CD4-positive, CD25-positive, alpha-beta regulatory T cell (primary cell): ENCODE measurements at regions not wholly inside any gene's neighbourhood (a gene's known extent, or its start where the extent isn't known, plus 50 kb on each side); places are given as distances from the start of the nearest gene placed in this dataset.

Source experiments
- ATAC-seq, 2 donors: fragments of 150-1000 bp; cut with Tn5 transposase; one replicate each; pipeline ENCODE4 v1.10.0; 2021; ENCODE audit warnings: low read depth in 2 of 2, moderate number of reproducible peaks in 2 of 2, moderate library complexity in 1 of 2
- DNase-seq, 3 donors: peaks; one replicate each; pipeline versions ENCODE4 v3.0.0 to v3.0.0-alpha.2; 2012 to 2022; ENCODE audit warnings: mixed read lengths in 1 of 3
- H3K27ac ChIP-seq: one replicate; pipeline ENCODE4 v1.7.0; 2013; ENCODE audit warnings: mild to moderate bottlenecking, low read length; ENCODE audit not compliant: insufficient read depth, poor library complexity, severe bottlenecking
- H3K27me3 ChIP-seq: one replicate; pipeline ENCODE4 v1.7.0; 2013; ENCODE audit warnings: low read length; ENCODE audit not compliant: control insufficient read depth, insufficient read depth
- H3K36me3 ChIP-seq: one replicate; pipeline ENCODE4 v1.7.0; 2013; ENCODE audit warnings: mild to moderate bottlenecking, low read length, moderate library complexity; ENCODE audit not compliant: control insufficient read depth, insufficient read depth
- H3K4me1 ChIP-seq: 2 replicates; pipeline ENCODE4 v1.7.0; 2013; ENCODE audit warnings: mild to moderate bottlenecking, low read length; ENCODE audit not compliant: insufficient read depth, control insufficient read depth, poor library complexity, severe bottlenecking
- H3K4me3 ChIP-seq: one replicate; pipeline ENCODE4 v1.7.0; 2013; ENCODE audit warnings: low read depth, mild to moderate bottlenecking, low read length, moderate library complexity
- H3K9me3 ChIP-seq, 2 experiments: 1 replicate in 1 of 2; 2 replicates in 1 of 2; pipeline ENCODE4 v1.7.0; 2013; ENCODE audit warnings: low read length in 2 of 2, mild to moderate bottlenecking in 1 of 2, moderate library complexity in 1 of 2; ENCODE audit not compliant: control insufficient read depth in 2 of 2
- H3K27ac Mint-ChIP-seq, 3 donors: one replicate each; pipeline ENCODE4 v1.8.0; 2020 to 2022; ENCODE audit warnings: mild to moderate bottlenecking in 3 of 3, mixed read lengths in 3 of 3, moderate library complexity in 2 of 3
- H3K27me3 Mint-ChIP-seq: one replicate; pipeline ENCODE4 v1.8.0; 2022; ENCODE audit warnings: mild to moderate bottlenecking, mixed read lengths
- H3K36me3 Mint-ChIP-seq: one replicate; pipeline ENCODE4 v1.8.0; 2020; ENCODE audit warnings: mixed read lengths
- H3K4me1 Mint-ChIP-seq, 4 donors: one replicate each; pipeline ENCODE4 v1.8.0; 2020 to 2022; ENCODE audit warnings: mixed read lengths in 4 of 4, mild to moderate bottlenecking in 1 of 4
- H3K4me3 Mint-ChIP-seq, 4 donors: one replicate each; pipeline ENCODE4 v1.8.0; 2020 to 2022; ENCODE audit warnings: mild to moderate bottlenecking in 4 of 4, mixed read lengths in 4 of 4, moderate library complexity in 3 of 4
- H3K9me3 Mint-ChIP-seq, 7 donors: one replicate each; pipeline ENCODE4 v1.8.0; 2020 to 2022; ENCODE audit warnings: mixed read lengths in 7 of 7, mild to moderate bottlenecking in 3 of 7, moderate library complexity in 2 of 7

GRCh38 chr16:87101903-87102302, 215.3 kb downstream of the C16orf95 start:
- no peaks in the 10 kb centered on the region for H3K36me3 ChIP-seq
- ATAC-seq, result no peak
- H3K36me3 Mint-ChIP-seq, result no peaks in the 10 kb centered on the region
- no peaks in the 10 kb centered on the region for H3K4me1 Mint-ChIP-seq
- peaks cover 0 to 6% (median 0%) of the 10 kb centered on the region in 7 donors for H3K9me3 Mint-ChIP-seq
- no peaks in the 10 kb centered on the region for H3K27me3 ChIP-seq
- no peak overlapping the region for H3K27ac ChIP-seq
- no peak overlapping the region for H3K4me3 ChIP-seq
- no peak overlapping the region for H3K4me3 Mint-ChIP-seq
- no peak overlapping the region for H3K27ac Mint-ChIP-seq
- no peaks in the 10 kb centered on the region for H3K9me3 ChIP-seq
- DNase-seq, result no peak
- H3K4me1 ChIP-seq, result no peaks in the 10 kb centered on the region
- H3K27me3 Mint-ChIP-seq, result peaks cover 4% of the 10 kb centered on the region

- Mint-ChIP-seq H3K9me3 (peaks cover 0 to 6% (median 0%) of the 10 kb centered on the region in 7 donors), H3K27me3 (peaks cover 12% of the 10 kb centered on the region), H3K36me3 (no peaks in the 10 kb centered on the region), H3K4me1 (no peaks in the 10 kb centered on the region), H3K27ac (no peak overlapping the region), H3K4me3 (no peak overlapping the region)
- no peaks in the 10 kb centered on the region for H3K4me1 ChIP-seq
- no peaks in the 10 kb centered on the region for H3K9me3 ChIP-seq
- no peak overlapping the region for H3K27ac ChIP-seq
- H3K36me3 ChIP-seq, result no peaks in the 10 kb centered on the region
- no peak overlapping the region for H3K4me3 ChIP-seq
- ATAC-seq, result no peak
- DNase-seq, result no peak
- no peaks in the 10 kb centered on the region for H3K27me3 ChIP-seq
Observed at GRCh38 chr16:87107201-87107600, 210.0 kb downstream of the C16orf95 start.

- Histone ChIP-seq H3K36me3 (no peaks in the 10 kb centered on the region), H3K27ac (no peak overlapping the region), H3K27me3 (no peaks in the 10 kb centered on the region), H3K4me3 (no peak overlapping the region), H3K4me1 (no peaks in the 10 kb centered on the region), H3K9me3 (no peaks in the 10 kb centered on the region)
- no peak overlapping the region for H3K4me3 Mint-ChIP-seq
- H3K9me3 Mint-ChIP-seq, result peaks cover 0 to 6% (median 0%) of the 10 kb centered on the region in 7 donors
- H3K4me1 Mint-ChIP-seq, result no peaks in the 10 kb centered on the region
- H3K27me3 Mint-ChIP-seq, result peaks cover 14% of the 10 kb centered on the region
- H3K36me3 Mint-ChIP-seq, result no peaks in the 10 kb centered on the region
- no peak for DNase-seq
- H3K27ac Mint-ChIP-seq, result no peak overlapping the region
- ATAC-seq, result no peak
Observed at GRCh38 chr16:87108278-87108677, 208.9 kb downstream of the C16orf95 start.

GRCh38 chr16:87108941-87109340, 208.3 kb downstream of the C16orf95 start:
- no peaks in the 10 kb centered on the region for H3K4me1 ChIP-seq
- no peaks in the 10 kb centered on the region for H3K9me3 ChIP-seq
- H3K36me3 ChIP-seq, result no peaks in the 10 kb centered on the region
- H3K4me3 Mint-ChIP-seq, result no peak overlapping the region
- DNase-seq (no peak), ATAC-seq (no peak)
- no peak overlapping the region for H3K4me3 ChIP-seq
- H3K27me3 ChIP-seq, result no peaks in the 10 kb centered on the region
- no peak overlapping the region for H3K27ac ChIP-seq
- no peaks in the 10 kb centered on the region for H3K4me1 Mint-ChIP-seq
- H3K9me3 Mint-ChIP-seq, result peaks cover 0 to 6% (median 0%) of the 10 kb centered on the region in 7 donors
- H3K36me3 Mint-ChIP-seq, result no peaks in the 10 kb centered on the region
- H3K27me3 Mint-ChIP-seq, result peaks cover 14% of the 10 kb centered on the region
- H3K27ac Mint-ChIP-seq, result no peak overlapping the region

- Mint-ChIP-seq H3K9me3 (no peaks in the 10 kb centered on the region), H3K27ac (no peak overlapping the region), H3K27me3 (peaks cover 9% of the 10 kb centered on the region), H3K4me3 (no peak overlapping the region), H3K4me1 (no peaks in the 10 kb centered on the region), H3K36me3 (no peaks in the 10 kb centered on the region)
- peaks cover 2% of the 10 kb centered on the region for H3K27me3 ChIP-seq
- no peak for ATAC-seq
- H3K4me1 ChIP-seq, result no peaks in the 10 kb centered on the region
- H3K36me3 ChIP-seq, result no peaks in the 10 kb centered on the region
- DNase-seq, result no peak
- H3K9me3 ChIP-seq, result no peaks in the 10 kb centered on the region
- H3K27ac ChIP-seq, result no peak overlapping the region
- H3K4me3 ChIP-seq, result no peak overlapping the region
Observed at GRCh38 chr16:87114832-87115231, 202.4 kb downstream of the C16orf95 start.

GRCh38 chr16:87115646-87116045, 201.5 kb downstream of the C16orf95 start:
- H3K27me3 Mint-ChIP-seq, result peaks cover 9% of the 10 kb centered on the region
- DNase-seq (no peak), ATAC-seq (no peak)
- no peaks in the 10 kb centered on the region for H3K36me3 ChIP-seq
- no peaks in the 10 kb centered on the region for H3K4me1 ChIP-seq
- H3K4me3 ChIP-seq, result no peak overlapping the region
- no peaks in the 10 kb centered on the region for H3K4me1 Mint-ChIP-seq
- no peak overlapping the region for H3K27ac Mint-ChIP-seq
- no peaks in the 10 kb centered on the region for H3K9me3 Mint-ChIP-seq
- H3K27me3 ChIP-seq, result peaks cover 2% of the 10 kb centered on the region
- no peak overlapping the region for H3K27ac ChIP-seq
- no peak overlapping the region for H3K4me3 Mint-ChIP-seq
- no peaks in the 10 kb centered on the region for H3K36me3 Mint-ChIP-seq
- no peaks in the 10 kb centered on the region for H3K9me3 ChIP-seq

GRCh38 chr16:87117936-87118335, 199.3 kb downstream of the C16orf95 start:
- Mint-ChIP-seq H3K4me1 (no peaks in the 10 kb centered on the region), H3K27me3 (peaks cover 6% of the 10 kb centered on the region), H3K36me3 (no peaks in the 10 kb centered on the region), H3K4me3 (no peak overlapping the region), H3K9me3 (no peaks in the 10 kb centered on the region), H3K27ac (no peak overlapping the region)
- Histone ChIP-seq H3K4me1 (no peaks in the 10 kb centered on the region), H3K27me3 (peaks cover 2% of the 10 kb centered on the region), H3K9me3 (no peaks in the 10 kb centered on the region), H3K4me3 (no peak overlapping the region), H3K27ac (no peak overlapping the region), H3K36me3 (no peaks in the 10 kb centered on the region)
- ATAC-seq (no peak), DNase-seq (no peak)

GRCh38 chr16:87119168-87119567, 198.0 kb downstream of the C16orf95 start:
- Mint-ChIP-seq H3K4me3 (no peak overlapping the region), H3K36me3 (no peaks in the 10 kb centered on the region), H3K27ac (no peak overlapping the region), H3K4me1 (no peaks in the 10 kb centered on the region), H3K27me3 (peaks cover 6% of the 10 kb centered on the region), H3K9me3 (no peaks in the 10 kb centered on the region)
- Histone ChIP-seq H3K27ac (no peak overlapping the region), H3K9me3 (no peaks in the 10 kb centered on the region), H3K36me3 (no peaks in the 10 kb centered on the region), H3K27me3 (peaks cover 2% of the 10 kb centered on the region), H3K4me1 (no peaks in the 10 kb centered on the region), H3K4me3 (no peak overlapping the region)
- DNase-seq (no peak), ATAC-seq (no peak)
